SK-N-DZ (cell line): ENCODE measurements at regions not wholly inside any gene's neighbourhood (a gene's known extent, or its start where the extent isn't known, plus 50 kb on each side); places are given as distances from the start of the nearest gene placed in this dataset.
"Not testable (repeated sequence)": the region's sequence is repeated elsewhere in the genome, so short reads cannot be mapped to it uniquely, and the experiment has no call there.

Experiments used
- DNase-seq: peaks from one replicate; pipeline ENCODE4 v3.0.0-alpha.2; 2015; ENCODE audit warnings: low spot score

DNA sequence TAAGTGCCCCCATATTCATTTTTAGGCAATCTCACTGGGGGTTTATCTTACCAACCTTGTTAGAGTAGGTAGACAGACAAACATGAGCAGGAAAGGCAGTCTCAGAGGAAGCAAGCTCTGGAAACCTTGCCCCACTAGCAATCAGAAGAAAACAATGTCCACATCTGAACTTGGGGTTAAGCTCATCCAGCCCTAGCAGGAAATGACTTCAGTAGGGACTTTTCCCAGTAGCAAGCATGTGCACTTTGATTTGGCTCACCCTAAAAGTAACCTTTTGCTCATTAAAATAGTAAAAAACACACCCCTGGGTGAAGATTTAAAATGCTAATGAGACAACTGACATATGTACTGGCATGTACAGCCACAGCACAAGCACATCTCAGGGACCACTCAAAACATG, 175.5 kb downstream of the AKAIN1 start:
- DNase-seq, result no peak

DNA sequence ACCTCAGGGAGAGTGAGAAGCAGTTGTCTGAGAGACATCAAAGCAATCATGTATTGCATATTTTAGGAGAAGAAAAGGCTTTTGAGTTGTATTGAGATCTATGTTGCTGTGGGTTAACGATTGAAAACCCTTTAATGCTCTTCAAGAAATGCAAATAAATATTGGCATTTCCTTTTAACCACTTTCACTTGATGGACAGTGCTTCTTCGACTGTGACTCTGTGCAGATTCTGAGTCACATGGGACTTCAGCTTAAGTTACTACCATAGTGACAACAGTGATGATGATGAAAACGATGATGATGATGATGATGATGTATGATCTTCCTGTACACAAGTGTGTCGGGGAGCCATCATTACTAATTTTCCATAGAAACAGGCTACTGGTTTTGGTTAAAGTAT, 181.8 kb downstream of the AKAIN1 start:
- DNase-seq, result no peak

DNA sequence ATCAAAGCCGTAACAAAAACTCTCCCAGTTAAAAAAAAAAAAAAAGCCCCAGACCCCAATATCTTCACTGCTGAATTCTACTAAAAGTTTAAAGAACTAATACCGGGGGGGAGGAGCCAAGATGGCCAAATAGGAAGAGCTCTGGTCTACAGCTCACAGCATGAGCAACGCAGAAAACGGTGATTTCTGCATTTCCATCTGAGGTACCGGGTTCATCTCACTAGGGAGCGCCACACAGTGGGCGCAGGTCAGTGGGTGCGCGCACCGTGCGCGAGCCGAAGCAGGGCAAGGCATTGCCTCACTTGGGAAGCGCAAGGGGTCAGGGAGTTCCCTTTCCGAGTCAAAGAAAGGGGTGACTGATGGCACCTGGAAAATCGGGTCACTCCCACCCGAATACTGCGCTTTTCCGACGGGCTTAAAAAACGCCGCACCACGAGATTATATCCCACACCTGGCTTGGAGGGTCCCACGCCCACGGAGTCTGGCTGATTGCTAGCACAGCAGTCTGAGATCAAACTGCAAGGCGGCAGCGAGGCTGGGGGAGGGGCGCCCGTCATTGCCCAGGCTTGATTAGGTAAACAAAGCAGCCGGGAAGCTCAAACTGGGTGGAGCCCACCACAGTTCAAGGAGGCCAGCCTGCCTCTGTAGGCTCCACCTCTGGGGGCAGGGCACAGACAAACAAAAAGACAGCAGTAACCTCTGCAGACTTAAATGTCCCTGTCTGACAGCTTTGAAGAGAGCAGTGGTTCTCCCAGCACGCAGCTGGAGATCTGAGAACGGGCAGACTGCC, 192.8 kb downstream of the AKAIN1 start:
- peak; percentile 29 for DNase-seq

DNA sequence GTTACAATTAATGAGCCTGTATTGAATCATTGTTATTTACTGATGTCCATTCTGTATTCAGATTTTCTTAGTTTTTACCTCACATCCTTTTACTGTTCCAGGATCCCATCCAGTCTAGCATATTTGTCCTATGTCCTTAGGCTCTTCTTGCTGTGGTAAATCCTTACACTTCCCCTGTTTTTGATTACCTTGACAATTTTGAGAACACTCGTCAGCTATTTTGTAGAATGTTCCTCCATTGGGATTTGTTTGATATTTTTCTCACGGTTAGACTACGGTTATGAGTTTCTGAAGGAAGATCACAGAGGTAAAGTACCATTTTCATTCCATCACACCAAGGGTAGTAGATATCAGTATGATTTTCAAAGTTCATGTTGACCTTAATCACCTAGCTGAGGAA, 202.3 kb downstream of the AKAIN1 start:
- DNase-seq, result no peak

DNA sequence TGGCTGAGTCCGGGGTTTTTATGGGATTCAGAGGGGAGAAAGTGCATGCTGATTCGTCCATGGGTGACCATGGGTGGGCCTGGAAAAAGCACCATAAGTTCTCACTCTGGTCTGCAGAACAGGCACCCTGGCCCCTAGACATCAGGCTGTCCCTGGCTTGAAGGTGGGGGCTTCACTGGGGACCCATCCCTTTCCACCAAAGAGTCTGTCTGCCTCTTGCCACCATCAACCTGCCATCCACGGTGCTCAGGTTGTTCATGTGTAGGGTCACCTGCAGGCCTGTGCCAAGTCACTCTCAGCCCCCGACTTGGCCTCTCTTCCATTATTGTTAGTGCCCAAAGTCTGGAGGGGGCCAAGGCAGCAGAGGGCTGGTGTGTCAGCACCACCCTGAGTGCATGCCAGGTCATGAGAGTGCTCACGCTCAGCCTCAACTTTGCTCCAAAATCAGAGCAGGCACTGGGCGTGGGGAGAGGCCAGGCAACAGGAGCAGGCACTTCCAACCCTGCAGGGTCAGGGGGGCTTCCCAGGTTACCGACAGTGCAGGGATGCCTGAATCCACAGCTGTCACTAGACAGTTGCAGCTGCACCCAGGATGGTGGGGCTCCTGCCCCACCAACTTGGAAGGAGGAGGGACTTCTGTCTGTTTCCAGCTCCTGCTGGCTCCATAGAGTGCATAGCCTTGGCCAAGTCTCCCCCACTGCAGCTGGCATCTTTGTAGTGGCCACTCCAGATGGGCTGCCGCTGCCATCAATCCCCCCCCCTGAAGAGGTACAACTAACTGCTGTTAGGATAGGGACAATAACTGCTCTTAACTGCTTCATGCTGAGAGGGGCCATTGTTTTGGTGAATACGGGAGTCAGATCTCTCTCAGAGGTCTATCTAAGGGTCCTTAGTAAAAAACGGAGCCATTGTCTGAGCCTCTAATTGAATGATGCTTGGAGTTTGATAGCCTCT, 209.3 kb downstream of the AKAIN1 start:
- no peak for DNase-seq

DNA sequence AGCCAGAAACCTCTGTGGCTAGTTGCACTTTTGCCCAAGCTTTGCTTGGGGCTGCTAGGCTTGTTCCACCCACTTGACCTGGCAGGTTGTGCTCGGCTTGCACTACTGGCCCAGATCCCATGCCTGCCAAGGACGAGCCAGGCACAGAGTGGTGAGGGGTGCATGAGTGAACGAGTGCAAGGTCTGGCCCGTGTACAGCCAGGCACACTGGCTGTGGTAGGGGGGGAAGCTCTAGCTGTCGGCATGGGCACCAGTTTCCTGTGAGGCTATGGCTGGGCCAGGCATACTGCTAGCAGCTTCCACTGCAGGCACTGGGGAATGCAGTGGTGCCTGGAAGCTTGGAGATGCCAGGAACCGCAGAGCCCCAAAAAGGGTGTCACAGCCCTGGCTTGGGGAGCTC, 210.4 kb downstream of the AKAIN1 start:
- DNase-seq, result no peak

DNA sequence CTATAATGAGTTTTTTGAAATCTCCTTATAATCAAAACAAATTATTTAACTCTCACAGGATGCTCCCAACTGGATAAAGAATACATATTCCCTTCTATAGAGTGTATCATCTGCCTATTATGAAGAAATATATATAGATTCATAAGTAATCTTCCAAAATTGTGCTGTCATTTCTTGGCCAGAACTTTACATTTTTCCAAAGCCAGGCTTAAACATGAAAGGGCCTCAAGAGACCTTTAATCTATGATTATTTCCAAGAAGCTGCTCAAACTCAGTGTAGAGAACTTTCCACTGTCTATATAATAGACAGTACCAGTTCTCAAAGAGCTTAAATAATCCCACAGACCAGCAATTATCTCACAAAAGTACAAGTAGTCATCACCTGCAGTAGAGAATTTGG, 211.0 kb downstream of the AKAIN1 start:
- DNase-seq, result no peak

DNA sequence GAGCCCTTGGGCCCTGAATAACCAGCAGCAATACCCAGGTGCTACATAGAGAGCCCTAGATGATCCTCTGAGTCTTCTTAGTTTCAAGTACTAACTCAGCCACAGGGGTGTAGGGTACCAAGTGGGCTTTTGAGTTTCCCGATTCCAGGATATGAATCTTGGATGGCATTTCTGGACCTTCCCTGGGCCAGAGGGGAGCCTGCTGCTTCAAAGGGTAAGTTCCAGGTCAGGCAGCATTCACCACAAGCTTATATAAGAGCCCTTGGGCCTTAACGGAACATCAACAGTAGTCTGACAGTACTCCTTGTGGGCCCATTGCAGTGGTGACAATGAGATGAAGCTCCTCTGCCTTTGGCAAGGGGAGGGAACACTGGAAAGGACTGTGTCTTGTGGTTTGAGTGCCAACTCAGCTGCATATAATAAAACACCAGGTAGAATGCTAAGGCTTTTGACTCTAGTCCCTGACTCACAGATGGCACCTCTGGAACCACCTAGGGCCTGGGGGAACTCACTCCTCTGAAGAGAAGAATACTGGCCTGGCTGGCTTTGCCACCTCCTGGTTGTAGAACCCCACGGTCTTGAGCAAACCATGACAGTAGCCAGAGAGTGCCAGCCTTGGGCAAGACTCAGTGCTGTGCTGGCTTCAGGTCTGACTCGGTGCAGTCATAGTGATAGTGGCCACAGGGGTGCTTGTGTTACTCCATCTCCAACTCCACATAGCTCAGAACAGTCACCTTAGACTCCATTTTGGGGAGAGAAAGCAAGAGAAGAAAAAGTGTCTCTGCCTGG, 235.7 kb downstream of the AKAIN1 start:
- DNase-seq, result no peak

DNA sequence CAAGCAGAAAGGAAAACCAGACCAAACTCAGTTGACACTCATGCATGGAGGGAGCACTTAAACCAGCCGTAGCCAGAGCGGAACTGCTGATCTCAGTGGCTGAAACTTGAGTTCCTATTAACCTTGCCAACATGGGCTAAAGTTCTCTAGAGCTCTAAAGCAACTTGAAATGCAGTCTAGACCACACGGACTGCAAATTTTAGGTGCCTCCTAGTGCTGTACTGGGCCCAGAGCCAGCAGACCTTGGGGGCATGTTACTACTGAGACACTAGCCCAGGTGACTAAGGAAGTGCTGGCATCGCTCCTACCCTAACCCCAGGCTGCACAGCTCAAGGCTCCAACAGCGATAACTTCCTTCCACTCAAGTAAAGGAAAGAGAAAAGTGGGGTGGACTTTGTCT, 236.5 kb downstream of the AKAIN1 start:
- no peak for DNase-seq

DNA sequence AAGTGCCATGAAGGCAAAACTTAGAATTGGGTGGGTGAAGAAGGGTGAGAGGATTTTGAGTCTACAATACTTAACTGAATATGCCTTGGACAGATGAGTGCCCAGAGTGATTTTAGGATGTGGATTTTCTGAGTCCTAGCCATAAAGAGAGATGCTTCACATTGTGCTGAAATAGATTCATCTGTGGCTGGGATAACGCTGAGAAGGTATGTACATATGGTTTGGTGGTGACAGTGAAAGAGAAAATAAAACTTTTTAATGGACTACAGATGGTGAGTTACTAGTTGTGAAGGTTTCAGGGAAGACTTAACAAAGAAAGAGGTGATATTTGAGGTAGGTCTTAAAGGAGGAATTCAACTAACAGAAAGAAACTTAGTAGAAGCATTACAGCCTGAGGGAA, 265.8 kb downstream of the AKAIN1 start:
- no peak for DNase-seq

DNA sequence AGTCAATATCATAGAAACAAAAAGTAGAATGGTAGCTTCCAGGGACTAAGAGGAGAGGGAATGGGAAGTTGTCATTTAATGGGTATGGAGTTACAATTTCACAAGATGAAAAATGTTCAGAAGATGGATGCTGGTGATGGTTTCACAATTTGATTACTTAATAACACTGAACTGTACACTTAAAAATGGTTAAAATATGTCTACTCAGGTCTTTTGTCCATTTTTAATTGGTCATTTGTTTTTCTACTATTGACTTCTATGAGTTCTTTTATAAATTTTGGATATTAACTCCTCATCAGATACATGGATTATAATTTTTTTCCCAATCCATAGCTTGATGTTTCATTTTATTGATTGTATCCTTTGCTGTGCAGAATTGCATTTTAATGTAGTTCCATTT, 275.5 kb downstream of the AKAIN1 start:
- no peak for DNase-seq

DNA sequence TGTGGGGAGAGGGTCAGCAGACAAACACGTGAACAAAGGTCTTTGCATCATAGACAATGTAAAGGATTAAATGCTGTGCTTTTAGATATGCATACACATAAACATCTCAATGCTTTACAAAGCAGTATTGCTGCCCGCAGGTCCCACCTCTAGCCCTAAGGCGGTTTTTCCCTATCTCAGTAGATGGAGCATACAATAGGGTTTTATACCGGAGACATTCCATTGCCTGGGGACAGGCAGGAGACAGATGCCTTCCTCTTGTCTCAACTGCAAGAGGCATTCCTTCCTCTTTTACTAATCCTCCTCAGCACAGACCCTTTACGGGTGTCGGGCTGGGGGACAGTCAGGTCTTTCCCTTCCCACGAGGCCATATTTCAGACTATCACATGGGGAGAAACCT, 279.5 kb downstream of the AKAIN1 start:
- not testable (repeated sequence) for DNase-seq

DNA sequence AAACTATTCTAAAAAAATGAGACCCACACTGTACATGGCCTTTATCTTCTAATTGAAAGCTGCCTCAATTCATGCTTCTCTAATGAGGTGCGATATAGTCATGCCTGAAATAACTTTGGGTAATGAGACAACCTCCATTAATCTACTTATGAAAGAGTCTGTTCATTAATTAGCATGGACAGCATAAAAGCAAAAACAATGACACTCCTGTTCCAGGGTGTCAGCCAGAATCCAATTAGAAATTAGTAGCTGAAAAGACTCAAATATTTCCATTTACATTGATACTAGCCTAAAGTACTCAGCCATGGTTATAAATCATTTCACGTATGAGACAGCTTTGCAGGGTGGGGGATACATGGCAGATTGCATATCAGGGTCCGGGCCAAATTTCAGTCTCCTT, 288.7 kb downstream of the AKAIN1 start:
- DNase-seq, result no peak

DNA sequence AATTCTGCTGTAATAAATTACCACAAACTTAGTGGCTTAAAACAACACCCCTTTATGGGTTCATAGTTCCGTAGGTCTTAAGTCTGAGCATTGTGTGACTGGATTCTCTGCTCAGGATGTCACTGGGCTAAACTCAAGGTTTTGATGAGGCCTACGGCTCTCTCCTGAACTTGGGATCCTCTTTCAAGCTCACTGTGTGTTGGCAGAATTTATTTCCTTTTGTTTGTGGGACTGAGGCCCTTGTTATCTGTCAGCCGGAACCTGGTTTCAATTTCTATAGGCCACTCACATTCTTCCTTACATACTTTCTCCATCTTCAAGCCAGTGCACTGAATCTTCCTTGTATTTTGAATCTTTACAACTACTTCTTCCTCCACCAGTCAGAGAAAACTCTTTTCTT, 290.2 kb downstream of the AKAIN1 start:
- no peak for DNase-seq

DNA sequence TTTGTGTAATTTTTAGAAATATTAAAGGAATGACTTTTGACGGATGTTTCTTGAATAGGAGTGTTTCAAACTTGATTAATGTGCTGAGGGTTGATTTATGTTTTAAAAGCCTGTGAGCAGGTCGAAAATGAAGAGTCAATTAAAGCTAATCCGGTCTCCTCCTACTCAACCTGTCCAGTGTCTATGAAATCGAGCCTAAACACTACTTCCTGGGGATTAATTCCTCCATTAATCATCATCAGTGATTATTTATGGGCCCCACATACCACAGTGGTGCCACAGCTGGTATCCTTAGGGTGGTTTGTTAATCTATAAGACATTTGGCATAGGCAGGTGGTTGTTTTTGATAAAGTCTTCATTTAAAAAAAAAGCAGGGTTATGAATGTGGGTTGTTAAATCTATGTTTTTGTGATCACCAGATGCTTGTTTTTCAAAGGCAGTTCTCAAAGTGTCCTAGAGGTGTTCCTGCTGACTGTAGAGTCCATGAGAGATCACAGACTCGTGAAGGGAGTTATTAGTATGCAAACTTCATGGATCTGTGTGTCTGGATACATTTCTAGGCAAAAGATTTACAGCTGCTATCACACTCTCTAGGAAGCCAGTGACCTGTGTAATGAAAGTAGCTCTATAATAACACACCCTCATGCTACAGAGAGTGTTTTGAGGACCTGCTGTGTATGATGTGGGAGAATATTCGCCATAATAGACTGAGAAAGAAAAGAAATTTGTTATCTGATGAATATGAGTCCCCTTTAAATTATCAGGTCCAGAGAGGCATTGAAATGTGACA, 308.6 kb downstream of the AKAIN1 start:
- no peak for DNase-seq

DNA sequence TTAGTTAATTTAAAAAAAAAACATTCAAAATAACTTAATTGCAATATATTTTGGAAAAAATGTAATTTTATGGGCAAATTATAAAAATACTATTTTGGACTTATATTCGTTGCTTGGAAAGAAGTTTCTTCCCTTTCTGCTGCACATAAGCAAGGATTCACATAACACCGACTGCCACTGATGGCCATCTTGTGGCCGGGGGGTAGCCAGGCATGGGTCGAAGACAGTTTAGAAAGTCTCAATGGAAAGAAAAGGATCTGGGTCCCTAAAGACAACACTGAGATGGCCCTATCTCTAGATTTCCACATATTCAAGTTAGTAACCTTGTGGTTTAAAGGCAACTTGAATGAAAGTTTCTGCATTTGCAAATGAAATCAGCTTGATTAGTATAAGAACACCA, 318.6 kb downstream of the AKAIN1 start:
- DNase-seq, result no peak

DNA sequence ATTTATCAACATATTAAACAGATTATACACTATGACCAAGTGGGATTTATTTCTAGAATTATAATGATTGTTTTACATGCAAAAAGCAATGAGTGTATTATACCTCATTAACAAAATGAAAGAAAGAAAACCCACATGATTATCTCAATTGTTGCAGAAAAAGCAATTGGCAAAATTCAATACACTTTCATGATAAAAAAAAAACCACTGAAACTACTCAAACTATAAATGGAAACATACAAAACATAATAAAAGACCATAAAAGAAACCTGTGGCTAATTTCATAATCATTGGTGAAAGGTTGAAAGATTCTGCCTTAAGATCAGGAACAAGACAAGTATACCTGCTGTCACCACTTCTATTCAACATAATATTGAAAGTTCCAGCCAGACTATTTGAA, 325.9 kb downstream of the AKAIN1 start:
- no peak for DNase-seq

DNA sequence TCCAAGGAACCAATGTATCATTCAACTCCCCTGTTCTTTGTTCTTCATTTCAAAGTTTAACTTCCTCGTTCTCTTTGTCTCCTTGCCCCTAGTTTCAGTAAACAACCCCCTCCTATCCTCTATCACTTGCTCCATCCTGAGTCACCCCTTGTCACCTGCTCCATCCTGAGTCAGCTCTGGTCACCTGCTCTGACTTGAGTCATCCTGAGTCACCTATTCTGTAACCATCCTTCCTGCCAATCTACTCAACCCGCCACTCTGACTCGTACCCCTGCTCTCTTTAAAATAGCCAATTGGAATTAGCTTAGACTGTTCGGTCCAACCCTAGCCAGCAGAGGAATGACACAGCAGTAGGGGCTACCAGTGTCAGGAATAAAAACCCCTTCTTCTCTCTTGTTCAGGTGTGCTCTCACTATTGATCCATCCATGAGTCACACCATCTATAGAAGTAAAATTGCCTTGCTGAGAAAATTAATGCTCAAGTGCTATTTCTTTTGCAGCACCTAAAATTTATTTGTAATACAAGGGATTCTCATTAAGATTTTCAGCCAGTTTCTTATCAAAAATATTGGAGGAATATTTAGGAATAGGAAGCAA, 326.8 kb downstream of the AKAIN1 start:
- no peak for DNase-seq

DNA sequence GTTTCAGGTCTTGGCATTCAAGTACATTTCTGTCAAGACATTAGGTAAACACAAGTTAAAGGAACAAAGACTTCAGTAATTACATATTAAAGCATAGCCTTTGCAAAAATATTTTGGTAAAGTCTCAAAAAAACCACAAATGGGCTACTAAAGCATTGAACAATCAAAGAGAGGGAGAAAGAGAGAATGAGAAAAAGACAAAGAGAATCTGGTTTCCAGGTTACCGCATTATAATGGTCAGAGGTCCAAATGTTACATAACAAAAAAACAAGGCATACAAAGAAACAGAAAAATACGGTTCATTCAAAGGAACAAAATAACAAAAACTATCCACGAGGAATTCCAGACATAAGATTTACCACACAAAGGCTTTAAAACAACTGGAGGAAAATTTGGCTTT, 327.9 kb downstream of the AKAIN1 start:
- DNase-seq, result no peak

DNA sequence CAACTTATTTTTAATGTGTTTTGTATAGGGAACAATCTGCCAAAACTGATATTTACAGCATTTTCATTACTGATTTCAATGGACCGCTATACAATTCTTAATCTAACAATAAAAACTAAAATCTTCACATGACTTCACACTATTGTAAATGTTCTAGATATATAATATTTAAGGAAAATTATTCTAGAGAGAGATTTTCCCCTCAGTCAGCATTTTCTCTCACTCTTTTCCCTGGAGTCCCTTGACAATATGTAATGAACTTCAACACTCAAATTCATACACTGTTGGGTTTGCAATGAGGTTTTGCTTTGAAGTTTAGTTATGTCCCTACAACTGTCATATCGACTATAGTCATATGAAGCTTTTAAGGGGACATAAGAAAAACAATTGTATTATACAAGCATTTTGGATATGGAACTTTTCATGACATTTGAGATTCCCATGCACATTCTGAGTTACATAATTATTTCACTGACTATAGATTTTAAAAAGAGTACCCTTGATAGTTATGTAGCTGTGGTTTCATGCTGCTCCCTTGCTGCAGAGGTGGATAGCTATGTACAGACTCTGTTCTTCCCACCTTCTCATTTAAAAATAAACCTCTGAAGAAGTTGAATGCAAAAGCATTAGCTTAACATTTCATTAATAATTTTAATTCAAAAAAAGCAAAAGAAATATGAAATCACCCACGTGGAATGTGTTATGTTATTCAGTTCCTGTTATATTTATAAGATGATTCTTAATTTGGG, 338.5 kb downstream of the AKAIN1 start:
- no peak for DNase-seq
